ENCODE measurements at regions not wholly inside any gene's neighbourhood (a gene's known extent, or its start where the extent isn't known, plus 50 kb on each side); places are given as distances from the start of the nearest gene placed in this dataset.

GRCh38 chr2:12389344-12390045 lies 327.2 kb upstream of the TRIB2 start:
- DNase-seq: no peak

GRCh38 chr2:12391116-12391515 lies 325.6 kb upstream of the TRIB2 start:
- no peak for DNase-seq

GRCh38 chr2:12396699-12397098 lies 320.0 kb upstream of the TRIB2 start:
- no peak for DNase-seq

GRCh38 chr2:12397854-12398253 lies 318.9 kb upstream of the TRIB2 start:
- no peak for DNase-seq

GRCh38 chr2:12399240-12399639 lies 317.5 kb upstream of the TRIB2 start:
- no peak for DNase-seq

- DNase-seq: no peak
Observed at GRCh38 chr2:12400543-12400942, 316.2 kb upstream of the TRIB2 start.

- no peak for DNase-seq
Observed at GRCh38 chr2:12402440-12403139, 314.1 kb upstream of the TRIB2 start.

GRCh38 chr2:12404497-12404896 lies 312.2 kb upstream of the TRIB2 start:
- DNase-seq: no peak

- no peak for DNase-seq
Observed at GRCh38 chr2:12407160-12407559, 309.6 kb upstream of the TRIB2 start.

- peak; percentile 38 for DNase-seq
Observed at GRCh38 chr2:12412898-12413305, 303.8 kb upstream of the TRIB2 start.

GRCh38 chr2:12415536-12415935 lies 301.2 kb upstream of the TRIB2 start:
- no peak for DNase-seq

- peak; percentile 60 for DNase-seq
Observed at GRCh38 chr2:12416600-12416999, 300.1 kb upstream of the TRIB2 start.

GRCh38 chr2:12417786-12418185 lies 298.9 kb upstream of the TRIB2 start:
- DNase-seq: no peak

- DNase-seq: no peak
Observed at GRCh38 chr2:12419803-12420202, 296.9 kb upstream of the TRIB2 start.

GRCh38 chr2:12421046-12421445 lies 295.7 kb upstream of the TRIB2 start:
- DNase-seq: no peak

GRCh38 chr2:12424219-12424618 lies 292.5 kb upstream of the TRIB2 start:
- no peak for DNase-seq

GRCh38 chr2:12424809-12425208 lies 291.9 kb upstream of the TRIB2 start:
- no peak for DNase-seq

GRCh38 chr2:12428324-12428723 lies 288.4 kb upstream of the TRIB2 start:
- DNase-seq: no peak

GRCh38 chr2:12428786-12429185 lies 287.9 kb upstream of the TRIB2 start:
- DNase-seq: no peak

GRCh38 chr2:12429779-12430406 lies 286.8 kb upstream of the TRIB2 start:
- no peak for DNase-seq

- DNase-seq: peak; percentile 43
Observed at GRCh38 chr2:12430407-12431133, 286.2 kb upstream of the TRIB2 start.

GRCh38 chr2:12432985-12433625 lies 283.6 kb upstream of the TRIB2 start:
- DNase-seq: no peak

- DNase-seq: no peak
Observed at GRCh38 chr2:12433626-12433990, 283.1 kb upstream of the TRIB2 start.

All from activated naive CD4-positive, alpha-beta T cell treated with Interleukin-2 at 50 U/mL for 16 hours (primary cell).